GM06990 (cell line): ENCODE measurements at regions not wholly inside any gene's neighbourhood (a gene's known extent, or its start where the extent isn't known, plus 50 kb on each side); places are given as distances from the start of the nearest gene placed in this dataset.

Experiments
- DNase-seq: peaks from one replicate; pipeline ENCODE4 v3.0.0-alpha.2; 2011; ENCODE audit not compliant: insufficient read length; ENCODE audit errors: extremely low read depth
- H3K27me3 ChIP-seq: replicated peaks from 2 replicates; pipeline ENCODE4 v1.6.0; 2011; ENCODE audit warnings: low read length; ENCODE audit not compliant: control insufficient read depth, insufficient read depth
- H3K36me3 ChIP-seq: 2 replicates; pipeline ENCODE4 v1.5.1; 2011; ENCODE audit warnings: low read length; ENCODE audit not compliant: control insufficient read depth, insufficient read depth
- H3K4me3 ChIP-seq: replicated peaks from 2 replicates; pipeline ENCODE4 v1.5.1; 2011; ENCODE audit warnings: low read depth, mild to moderate bottlenecking, control low read depth, low read length
- TF ChIP-seq, protein P1 (sequence below): IDR thresholded peaks from 2 replicates; pipeline ENCODE4 v1.5.1; 2011; ENCODE audit warnings: low read length, control low read depth, mild to moderate bottlenecking, inconsistent platforms; ENCODE audit not compliant: insufficient read depth, poor library complexity, severe bottlenecking

DNA sequence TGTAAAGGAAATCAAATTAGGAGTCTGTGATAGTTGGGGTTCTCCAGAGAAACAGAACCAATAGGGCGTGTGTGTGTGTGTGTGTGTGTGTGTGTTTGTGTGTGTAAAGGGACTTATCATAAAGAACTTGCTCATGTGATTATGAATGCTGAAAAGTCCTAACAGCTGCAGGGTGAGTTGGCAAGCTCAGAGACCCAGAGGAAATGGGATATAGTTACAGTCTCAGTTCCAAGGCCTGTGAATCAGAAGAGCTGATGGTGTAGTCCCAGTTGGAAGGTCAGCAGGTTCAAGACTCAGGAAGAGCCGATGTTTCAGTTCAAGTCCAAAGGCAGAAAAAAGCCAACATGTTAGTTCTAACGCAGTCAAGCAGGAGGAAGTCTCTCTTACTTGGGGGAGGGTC is 214.2 kb downstream of the ELAVL2 start:
- no peak overlapping the region for H3K4me3 ChIP-seq
- TF ChIP-seq, protein P1, sequence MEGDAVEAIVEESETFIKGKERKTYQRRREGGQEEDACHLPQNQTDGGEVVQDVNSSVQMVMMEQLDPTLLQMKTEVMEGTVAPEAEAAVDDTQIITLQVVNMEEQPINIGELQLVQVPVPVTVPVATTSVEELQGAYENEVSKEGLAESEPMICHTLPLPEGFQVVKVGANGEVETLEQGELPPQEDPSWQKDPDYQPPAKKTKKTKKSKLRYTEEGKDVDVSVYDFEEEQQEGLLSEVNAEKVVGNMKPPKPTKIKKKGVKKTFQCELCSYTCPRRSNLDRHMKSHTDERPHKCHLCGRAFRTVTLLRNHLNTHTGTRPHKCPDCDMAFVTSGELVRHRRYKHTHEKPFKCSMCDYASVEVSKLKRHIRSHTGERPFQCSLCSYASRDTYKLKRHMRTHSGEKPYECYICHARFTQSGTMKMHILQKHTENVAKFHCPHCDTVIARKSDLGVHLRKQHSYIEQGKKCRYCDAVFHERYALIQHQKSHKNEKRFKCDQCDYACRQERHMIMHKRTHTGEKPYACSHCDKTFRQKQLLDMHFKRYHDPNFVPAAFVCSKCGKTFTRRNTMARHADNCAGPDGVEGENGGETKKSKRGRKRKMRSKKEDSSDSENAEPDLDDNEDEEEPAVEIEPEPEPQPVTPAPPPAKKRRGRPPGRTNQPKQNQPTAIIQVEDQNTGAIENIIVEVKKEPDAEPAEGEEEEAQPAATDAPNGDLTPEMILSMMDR: no peak
- no peaks in the 10 kb centered on the region for H3K27me3 ChIP-seq
- no peak for DNase-seq
- no peaks in the 10 kb centered on the region for H3K36me3 ChIP-seq

DNA sequence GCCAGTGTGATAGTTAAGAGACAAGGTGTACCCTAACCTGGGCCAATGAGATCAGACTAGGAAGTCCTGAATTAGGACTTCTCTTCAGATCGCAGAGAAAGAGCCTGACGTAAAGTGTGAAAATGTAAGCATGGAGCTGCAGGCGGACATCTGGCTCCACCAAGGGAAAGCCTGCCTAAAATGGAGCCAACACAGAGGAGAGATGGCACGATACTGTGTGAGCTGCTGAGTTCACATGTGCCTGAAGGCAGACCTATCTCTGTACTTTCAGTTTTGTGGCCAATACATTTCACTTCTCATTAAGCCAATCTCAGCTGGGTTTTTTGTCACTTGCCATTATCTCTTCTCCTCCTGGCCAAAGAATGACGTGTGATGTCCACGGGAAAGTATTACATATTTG is 210.5 kb downstream of the ELAVL2 start:
- H3K27me3 ChIP-seq: no peaks in the 10 kb centered on the region
- DNase-seq: no peak
- H3K4me3 ChIP-seq: no peak overlapping the region
- TF ChIP-seq, protein P1: no peak
- H3K36me3 ChIP-seq: no peaks in the 10 kb centered on the region

DNA sequence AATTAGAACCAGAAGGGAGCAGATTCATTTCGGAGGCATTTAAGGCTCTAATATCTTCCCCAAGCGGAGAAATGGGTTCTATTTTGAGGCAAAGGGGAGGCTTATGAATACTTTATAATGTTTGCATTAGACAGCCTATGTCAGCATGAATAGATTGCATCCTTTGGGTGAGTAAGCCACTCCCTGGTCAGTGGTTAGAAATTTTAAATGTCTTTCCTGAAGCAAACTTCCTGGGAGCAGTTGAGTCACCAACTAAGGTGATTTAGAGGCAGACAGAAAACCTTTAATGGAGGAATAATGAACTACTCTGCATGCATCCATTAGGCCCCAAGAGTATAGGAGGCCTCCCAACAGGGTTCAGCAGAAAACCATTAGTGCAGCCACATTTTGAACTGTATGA is 204.9 kb downstream of the ELAVL2 start:
- DNase-seq: no peak
- Histone ChIP-seq H3K4me3 (no peak overlapping the region), H3K36me3 (no peaks in the 10 kb centered on the region), H3K27me3 (no peaks in the 10 kb centered on the region)
- TF ChIP-seq, protein P1: no peak

DNA sequence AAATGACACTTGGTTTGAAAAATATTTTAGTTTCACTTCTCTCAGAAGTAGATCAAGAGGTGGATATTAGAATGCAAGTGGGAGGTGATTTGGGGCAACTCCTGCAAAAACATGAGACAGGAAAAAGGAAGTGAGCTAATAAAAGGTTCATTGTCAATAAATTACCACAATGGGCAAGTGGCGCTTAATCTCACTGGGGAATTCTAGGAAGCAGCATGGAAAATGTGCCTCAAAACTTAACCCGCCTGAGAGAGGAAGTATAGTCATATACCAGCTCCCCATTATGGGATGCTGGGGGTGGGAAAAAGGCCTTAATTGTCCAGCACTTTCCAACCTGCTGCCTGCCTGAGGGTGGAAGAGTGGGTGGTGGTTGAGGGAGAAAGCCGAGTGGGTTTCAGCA is 204.1 kb downstream of the ELAVL2 start:
- TF ChIP-seq, protein P1: no peak
- DNase-seq: no peak
- H3K36me3 ChIP-seq: no peaks in the 10 kb centered on the region
- H3K27me3 ChIP-seq: no peaks in the 10 kb centered on the region
- H3K4me3 ChIP-seq: no peak overlapping the region

DNA sequence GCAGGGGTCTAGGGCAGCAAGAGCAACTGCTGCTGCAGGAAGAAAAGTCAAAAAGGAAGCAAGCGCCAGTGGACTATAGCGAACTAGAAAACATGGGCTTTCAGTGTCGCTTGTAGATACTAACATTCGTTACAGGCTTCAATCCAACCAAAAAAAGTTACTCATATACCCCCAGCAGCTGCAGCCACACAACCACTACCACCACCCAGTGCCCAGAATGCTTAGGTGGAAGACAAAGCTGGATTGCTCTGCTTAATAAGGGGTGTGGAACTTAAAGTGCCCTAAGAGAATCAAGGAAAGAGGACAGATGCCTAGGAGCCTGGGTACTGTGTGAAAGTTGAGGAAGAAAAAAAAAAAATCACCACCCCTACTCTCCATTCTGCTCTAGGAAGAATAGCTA is 203.6 kb downstream of the ELAVL2 start:
- TF ChIP-seq, protein P1: no peak
- H3K36me3 ChIP-seq: no peaks in the 10 kb centered on the region
- DNase-seq: no peak
- H3K4me3 ChIP-seq: no peak overlapping the region
- H3K27me3 ChIP-seq: no peaks in the 10 kb centered on the region

DNA sequence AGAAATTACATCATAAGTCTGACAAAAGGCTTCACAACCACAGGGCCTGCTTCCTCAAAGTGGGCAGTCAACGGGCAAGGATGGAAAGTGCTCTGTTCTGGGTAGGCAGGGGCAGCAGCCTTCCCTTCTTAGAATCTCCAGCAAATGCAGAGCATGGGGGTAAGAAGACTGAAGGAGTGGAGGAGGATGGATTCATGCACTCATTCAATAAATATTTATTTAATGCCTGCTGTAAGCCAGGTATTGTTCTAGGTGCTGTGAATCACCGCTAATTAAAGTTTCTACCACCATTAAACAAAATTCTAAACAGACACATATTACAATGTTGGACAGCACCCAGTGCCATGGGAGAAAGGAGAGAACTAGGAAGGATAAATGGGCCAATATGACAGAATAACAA is 195.6 kb downstream of the ELAVL2 start:
- TF ChIP-seq, protein P1: no peak
- H3K4me3 ChIP-seq: no peak overlapping the region

More for the DNA sequence above, 195.6 kb downstream of the ELAVL2 start:
- no peaks in the 10 kb centered on the region for H3K27me3 ChIP-seq
- no peaks in the 10 kb centered on the region for H3K36me3 ChIP-seq
- no peak for DNase-seq
